ENCODE measurements at regions not wholly inside any gene's neighbourhood (a gene's known extent, or its start where the extent isn't known, plus 50 kb on each side); places are given as distances from the start of the nearest gene placed in this dataset.

GRCh38 chr10:78618050-78618449, 450.7 kb upstream of the ZMIZ1 start:
- no peak for TF ChIP-seq CTCF (conservative IDR thresholded peaks at IDR 0.05; ENCODE audit: low read length)
- no peak for TF ChIP-seq EZH2phosphoT487 (IDR thresholded peaks at IDR 0.05; ENCODE audit: borderline replicate concordance, low read depth, low read length)

All from OCI-LY7 (cell line).